ENCODE measurements at regions not wholly inside any gene's neighbourhood (a gene's known extent, or its start where the extent isn't known, plus 50 kb on each side); places are given as distances from the start of the nearest gene placed in this dataset.

DNA sequence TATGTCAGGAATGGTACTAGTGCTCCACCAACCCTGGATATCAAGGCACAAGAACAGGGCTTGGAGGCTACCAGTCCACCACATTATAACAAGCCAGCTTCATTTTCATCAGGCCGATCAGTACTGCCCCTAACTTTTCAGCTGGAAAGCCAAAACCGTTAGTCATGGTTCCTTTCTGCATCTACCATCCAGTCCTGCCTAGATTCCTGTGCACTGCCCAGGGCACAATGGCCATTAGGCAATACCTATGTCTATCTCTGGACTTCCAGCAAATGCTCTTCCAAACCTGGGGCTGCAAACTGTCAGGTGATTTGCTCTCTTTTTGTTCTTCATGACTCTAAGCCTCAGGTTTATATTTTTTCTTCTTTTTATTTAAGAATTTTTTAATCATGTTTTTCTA, 937.7 kb downstream of the SORCS1 start:
- TF ChIP-seq, protein P1, sequence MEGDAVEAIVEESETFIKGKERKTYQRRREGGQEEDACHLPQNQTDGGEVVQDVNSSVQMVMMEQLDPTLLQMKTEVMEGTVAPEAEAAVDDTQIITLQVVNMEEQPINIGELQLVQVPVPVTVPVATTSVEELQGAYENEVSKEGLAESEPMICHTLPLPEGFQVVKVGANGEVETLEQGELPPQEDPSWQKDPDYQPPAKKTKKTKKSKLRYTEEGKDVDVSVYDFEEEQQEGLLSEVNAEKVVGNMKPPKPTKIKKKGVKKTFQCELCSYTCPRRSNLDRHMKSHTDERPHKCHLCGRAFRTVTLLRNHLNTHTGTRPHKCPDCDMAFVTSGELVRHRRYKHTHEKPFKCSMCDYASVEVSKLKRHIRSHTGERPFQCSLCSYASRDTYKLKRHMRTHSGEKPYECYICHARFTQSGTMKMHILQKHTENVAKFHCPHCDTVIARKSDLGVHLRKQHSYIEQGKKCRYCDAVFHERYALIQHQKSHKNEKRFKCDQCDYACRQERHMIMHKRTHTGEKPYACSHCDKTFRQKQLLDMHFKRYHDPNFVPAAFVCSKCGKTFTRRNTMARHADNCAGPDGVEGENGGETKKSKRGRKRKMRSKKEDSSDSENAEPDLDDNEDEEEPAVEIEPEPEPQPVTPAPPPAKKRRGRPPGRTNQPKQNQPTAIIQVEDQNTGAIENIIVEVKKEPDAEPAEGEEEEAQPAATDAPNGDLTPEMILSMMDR (IDR thresholded peaks at IDR 0.05), result no peak
- no peak for TF ChIP-seq POLR2A (IDR thresholded peaks at IDR 0.05)
